MG63 (cell line): ENCODE measurements at regions not wholly inside any gene's neighbourhood (a gene's known extent, or its start where the extent isn't known, plus 50 kb on each side); places are given as distances from the start of the nearest gene placed in this dataset.
"Not testable (repeated sequence)": the region's sequence is repeated elsewhere in the genome, so short reads cannot be mapped to it uniquely, and the experiment has no call there.

Experiments
- DNase-seq: peaks from one replicate; pipeline ENCODE4 v3.0.0-alpha.2; 2020
- H3K27me3 ChIP-seq: fragments of 250-450 bp; sonication (Bioruptor Pico); 2 replicates; pipeline ENCODE4 v1.5.1; 2020; ENCODE audit warnings: mild to moderate bottlenecking, moderate library complexity
- H3K36me3 ChIP-seq: fragments of 250-450 bp; sonication (Bioruptor Pico); 2 replicates; pipeline ENCODE4 v1.5.1; 2020; ENCODE audit warnings: mild to moderate bottlenecking, moderate library complexity
- H3K4me3 ChIP-seq: fragments of 250-450 bp; sonication (Bioruptor Pico); 2 replicates; pipeline ENCODE4 v1.5.1; 2020; ENCODE audit warnings: mild to moderate bottlenecking, moderate library complexity
- H3K9me3 ChIP-seq: fragments of 250-450 bp; sonication (Bioruptor Pico); 2 replicates; pipeline ENCODE4 v1.5.1; 2020; ENCODE audit warnings: mild to moderate bottlenecking, moderate library complexity

DNA sequence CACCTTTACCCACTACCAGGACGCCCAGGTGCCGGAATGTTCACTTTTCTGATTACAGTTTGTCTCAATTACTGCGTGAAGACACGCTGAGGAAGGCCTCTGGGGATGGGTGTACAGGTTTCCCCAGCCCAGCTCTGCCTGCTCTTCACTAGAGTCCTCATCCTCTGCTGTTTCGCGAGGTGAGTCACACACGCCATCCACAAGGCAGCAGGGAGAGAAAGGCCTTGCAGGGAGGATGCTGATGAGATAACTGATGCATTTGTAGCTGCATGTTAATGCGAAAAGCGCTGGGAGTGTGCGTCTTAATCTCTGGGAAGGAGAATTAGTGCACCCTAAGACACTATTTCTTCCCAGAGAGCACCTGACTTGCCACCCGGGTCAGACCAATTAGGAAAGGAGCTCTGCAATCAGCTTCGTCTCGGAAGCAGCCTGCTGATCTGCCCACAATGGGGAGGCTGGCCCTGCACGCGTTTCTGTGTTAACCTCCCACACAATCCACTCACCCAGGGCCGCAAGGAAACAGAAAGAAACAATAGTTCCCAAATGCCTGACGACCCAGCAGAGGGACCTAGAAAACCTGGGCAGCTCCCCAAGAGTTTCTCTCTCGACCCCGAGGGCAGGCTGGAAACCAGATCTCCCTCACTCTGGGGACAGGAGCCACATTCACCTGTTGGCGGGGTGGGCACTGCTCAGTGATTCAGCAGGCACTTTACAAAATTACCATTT, 578.7 kb downstream of the GLRX3 start:
- Histone ChIP-seq H3K4me3 (no peak overlapping the region), H3K9me3 (no peaks in the 10 kb centered on the region), H3K36me3 (no peaks in the 10 kb centered on the region), H3K27me3 (no peaks in the 10 kb centered on the region)
- no peak for DNase-seq

DNA sequence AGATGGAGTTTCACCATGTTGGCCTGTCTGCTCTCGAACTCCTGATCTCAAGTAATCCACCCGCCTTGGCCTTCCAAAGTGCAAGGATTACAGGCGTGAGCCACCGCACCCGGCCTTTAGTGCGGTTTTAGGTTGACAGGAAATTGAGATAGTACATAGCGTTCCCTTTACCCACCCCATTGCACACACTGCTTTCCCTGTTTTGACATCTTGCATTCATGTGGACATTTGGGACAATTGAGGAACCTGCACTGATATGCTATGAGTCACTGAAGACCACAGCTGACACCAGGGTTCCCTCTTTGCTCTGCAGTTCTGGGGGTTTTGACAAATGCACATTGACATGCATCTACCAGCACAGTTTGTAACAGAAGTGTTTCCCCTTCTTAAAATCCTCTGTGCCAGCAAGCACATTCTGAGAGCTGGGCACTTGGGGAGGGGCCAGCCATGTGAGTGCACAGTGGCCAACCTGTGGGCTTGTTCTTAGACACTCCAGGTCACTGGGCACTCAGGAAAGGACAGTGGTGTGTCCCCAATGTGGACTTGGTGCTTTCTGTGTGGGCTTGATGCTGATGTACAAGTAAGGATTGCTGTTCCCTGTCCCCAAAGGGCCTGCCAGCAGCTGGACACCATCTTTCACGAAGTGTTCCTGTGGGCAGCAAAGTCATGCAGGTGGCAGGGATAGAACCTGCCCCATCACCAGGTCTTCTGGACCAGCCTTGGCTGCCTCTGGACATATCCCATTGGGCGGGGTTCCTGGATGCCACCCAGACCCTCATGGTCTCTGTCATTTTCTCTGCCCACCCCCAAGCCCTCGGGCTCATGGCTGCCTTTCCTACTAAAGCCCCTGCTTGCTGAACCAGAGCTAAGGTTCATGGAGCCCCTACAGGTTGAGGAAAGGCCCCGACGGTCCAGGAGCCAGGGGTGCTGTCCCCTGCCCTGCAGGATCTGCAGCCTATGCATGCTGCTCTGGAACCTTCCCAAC, 579.8 kb downstream of the GLRX3 start:
- no peak overlapping the region for H3K4me3 ChIP-seq
- no peak for DNase-seq
- no peaks in the 10 kb centered on the region for H3K9me3 ChIP-seq
- no peaks in the 10 kb centered on the region for H3K36me3 ChIP-seq
- H3K27me3 ChIP-seq: no peaks in the 10 kb centered on the region

DNA sequence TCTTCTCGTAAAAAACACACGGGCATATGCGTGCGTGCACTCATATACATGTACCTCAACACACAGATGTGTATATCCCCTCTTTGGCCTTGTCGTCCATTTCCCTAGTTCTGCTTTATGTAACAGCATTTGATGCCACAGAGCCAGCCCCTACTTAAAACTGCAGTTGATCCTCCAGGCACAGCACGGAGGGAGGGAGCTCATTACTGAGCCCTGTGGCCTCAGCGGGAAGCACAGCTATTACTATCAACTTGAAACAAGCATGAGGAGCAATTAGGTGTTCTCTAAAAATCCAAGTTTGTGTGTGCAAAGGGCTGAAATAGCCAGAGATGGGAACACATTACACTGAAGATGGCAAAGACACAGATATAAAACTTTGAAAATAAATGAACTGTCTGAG, 580.9 kb downstream of the GLRX3 start:
- Histone ChIP-seq H3K36me3 (no peaks in the 10 kb centered on the region), H3K9me3 (no peaks in the 10 kb centered on the region)
- DNase-seq: no peak

DNA sequence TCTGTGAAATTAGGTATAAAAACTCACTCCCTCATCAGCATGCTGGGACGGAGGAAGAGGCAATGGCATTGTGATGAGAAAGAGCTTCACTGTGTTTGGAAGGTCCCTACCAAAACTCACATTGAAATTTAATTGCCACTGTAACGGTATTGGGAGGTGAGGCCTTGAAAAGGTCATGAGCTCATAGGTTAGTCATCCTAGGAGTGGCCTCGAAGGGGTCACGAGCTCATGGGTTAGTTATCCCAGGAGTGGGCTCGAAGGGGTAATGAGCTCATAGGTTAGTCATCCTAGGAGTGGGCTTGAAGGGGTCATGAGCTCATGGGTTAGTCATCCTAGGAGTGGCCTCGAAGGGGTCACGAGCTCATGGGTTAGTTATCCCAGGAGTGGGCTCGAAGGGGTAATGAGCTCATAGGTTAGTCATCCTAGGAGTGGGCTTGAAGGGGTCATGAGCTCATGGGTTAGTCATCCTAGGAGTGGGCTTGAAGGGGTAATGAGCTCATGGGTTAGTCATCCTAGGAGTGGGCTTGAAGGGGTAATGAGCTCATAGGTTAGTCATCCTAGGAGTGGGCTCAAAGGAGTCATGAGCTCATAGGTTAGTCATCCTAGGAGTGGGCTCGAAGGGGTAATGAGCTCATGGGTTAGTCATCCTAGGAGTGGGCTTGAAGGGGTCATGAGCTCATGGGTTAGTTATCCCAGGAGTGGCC, 582.7 kb downstream of the GLRX3 start:
- DNase-seq, H3K36me3 ChIP-seq, H3K4me3 ChIP-seq, H3K9me3 ChIP-seq, H3K27me3 ChIP-seq: not testable (repeated sequence)

More for the DNA sequence above, 580.9 kb downstream of the GLRX3 start:
- Histone ChIP-seq H3K27me3 (no peaks in the 10 kb centered on the region), H3K4me3 (no peak overlapping the region)

DNA sequence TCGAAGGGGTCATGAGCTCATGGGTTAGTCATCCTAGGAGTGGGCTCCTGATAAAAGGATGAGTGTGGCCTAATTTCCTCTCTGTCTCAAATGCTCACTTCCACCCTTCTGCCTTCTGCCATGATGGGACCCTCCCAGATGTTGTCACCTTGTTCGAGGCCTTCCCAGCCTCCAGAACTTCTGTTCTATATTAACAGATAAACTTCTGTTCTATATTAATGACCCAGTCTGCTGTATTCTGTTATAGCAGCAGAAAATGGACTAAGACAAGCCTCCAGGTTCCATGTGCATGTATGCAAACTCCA, 583.2 kb downstream of the GLRX3 start:
- no peak overlapping the region for H3K4me3 ChIP-seq
- H3K9me3 ChIP-seq: no peaks in the 10 kb centered on the region
- no peaks in the 10 kb centered on the region for H3K36me3 ChIP-seq
- DNase-seq: no peak
- no peaks in the 10 kb centered on the region for H3K27me3 ChIP-seq

DNA sequence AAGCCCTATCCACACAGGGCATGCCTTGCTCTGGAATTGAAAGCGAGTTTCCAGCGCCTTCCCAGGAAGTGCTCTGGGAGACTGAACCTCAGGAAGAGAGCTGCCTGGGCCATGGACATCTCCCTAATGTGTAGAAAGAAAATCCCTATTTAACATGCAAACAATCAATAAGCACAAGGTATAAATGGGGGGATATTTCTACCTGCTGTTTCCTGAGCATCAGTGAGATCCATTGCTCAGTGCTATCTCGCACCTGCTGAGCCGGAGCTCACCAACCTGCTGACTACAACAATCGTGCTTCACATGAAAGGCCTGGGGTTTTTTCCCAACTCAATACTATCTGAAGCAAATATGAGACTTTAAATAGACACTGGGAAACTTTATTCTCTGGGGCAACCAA, 584.0 kb downstream of the GLRX3 start:
- H3K27me3 ChIP-seq: no peaks in the 10 kb centered on the region
- no peaks in the 10 kb centered on the region for H3K36me3 ChIP-seq
- no peak overlapping the region for H3K4me3 ChIP-seq
- H3K9me3 ChIP-seq: no peaks in the 10 kb centered on the region
- DNase-seq: no peak

DNA sequence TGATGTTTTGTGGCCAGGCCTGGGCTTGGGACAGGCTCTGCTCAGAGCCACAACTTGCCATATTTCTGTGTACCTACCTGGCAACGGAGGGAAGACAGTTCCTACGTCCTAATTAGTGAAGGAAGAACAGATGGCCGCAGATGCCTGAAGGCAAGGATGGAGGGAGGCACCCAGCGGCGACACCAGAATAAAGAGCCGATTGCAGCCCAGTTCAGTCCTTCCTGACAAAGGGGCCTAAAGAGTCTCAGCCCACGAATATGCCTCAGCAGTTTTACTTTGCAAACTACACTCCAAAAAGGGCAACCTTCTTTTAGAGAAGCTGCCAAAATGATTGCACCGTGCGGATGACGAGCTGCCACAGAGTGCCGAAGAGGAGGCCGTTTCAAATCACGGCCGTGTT, 585.8 kb downstream of the GLRX3 start:
- H3K4me3 ChIP-seq: no peak overlapping the region
- H3K9me3 ChIP-seq: no peaks in the 10 kb centered on the region
- no peaks in the 10 kb centered on the region for H3K27me3 ChIP-seq
- H3K36me3 ChIP-seq: no peaks in the 10 kb centered on the region
- no peak for DNase-seq

DNA sequence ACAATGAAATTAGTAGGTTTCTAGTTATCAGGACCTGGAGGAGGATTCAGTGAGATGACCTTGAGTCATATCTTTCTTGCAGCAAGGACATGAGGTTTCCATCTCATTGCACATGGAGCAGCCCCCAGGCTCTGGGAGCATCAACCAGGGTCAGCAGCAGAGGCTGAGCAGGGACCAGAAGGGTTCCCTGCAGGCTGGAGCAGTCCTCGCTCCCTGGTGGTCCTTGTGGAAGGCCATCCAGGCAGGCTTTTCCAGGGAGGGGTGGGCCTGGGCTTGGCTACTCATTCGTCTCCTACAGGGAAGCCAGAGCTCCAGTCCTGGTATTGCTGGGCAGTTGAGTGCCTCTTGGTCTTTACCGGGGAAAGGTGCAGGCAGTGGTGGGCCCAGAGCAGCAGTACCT, 587.5 kb downstream of the GLRX3 start:
- Histone ChIP-seq H3K36me3 (no peaks in the 10 kb centered on the region), H3K4me3 (no peak overlapping the region), H3K9me3 (no peaks in the 10 kb centered on the region), H3K27me3 (no peaks in the 10 kb centered on the region)
- no peak for DNase-seq

DNA sequence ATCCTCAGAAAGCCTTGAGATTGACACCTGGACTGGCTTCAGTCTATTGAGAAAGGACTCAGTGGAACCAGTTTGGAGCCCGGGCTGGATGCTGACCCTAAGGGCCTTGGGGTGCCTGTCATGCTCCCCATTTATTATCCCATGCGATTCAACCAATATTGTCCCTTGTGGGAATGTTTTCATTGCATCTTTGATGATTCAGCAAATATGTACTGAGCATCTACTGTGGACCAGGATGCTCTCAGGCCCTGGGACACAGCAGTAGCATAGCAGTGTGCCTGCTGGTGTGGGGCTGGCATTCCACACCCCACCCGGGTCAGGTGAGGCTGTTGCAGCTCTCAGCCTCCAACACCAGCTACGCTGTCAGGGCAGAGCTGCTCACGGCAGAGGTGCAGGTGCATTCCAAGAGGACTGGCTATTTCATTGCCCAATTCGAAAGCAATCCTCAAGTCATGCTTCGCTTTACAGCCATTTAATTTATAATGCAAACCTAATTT, 586.0 kb downstream of the TCERG1L start:
- Histone ChIP-seq H3K27me3 (no peaks in the 10 kb centered on the region), H3K36me3 (no peaks in the 10 kb centered on the region), H3K9me3 (no peaks in the 10 kb centered on the region), H3K4me3 (no peak overlapping the region)
- DNase-seq: no peak

DNA sequence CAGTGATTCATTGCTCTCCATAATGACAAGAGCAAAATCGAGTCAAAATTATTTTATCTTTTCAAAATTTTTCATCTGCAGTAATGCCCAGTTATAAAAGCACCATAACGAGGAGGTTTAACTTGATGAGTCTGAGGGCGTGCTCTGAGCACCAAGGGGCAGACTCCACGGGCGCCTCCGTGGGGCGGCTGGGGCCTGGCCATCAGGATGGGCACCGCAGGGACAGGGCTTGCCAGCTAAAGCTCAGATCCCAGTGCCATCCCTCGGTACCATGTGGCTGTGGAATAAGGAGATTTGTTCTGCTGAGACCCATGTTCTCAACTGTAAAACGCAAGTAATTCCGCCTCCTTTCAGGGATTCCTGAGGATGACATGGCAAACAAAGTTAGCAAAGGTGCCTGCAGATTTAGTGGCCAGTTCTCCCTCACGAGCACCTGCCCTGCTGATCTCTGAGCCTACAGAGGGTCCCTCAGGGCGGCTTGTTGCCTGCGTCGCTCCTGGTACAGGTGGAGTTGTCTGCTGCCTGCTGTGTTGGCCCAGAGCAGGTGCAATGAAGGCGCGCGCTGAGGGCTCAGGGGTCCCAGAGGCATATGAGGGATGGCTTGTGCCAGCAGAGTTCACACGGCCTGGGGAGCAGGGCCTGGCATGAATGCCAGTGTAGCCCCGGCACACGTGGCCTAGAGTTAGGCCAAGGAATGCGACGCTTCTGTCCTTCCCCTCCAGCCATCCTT, 584.4 kb downstream of the TCERG1L start:
- Histone ChIP-seq H3K9me3 (no peaks in the 10 kb centered on the region), H3K27me3 (no peaks in the 10 kb centered on the region), H3K36me3 (no peaks in the 10 kb centered on the region), H3K4me3 (no peak overlapping the region)
- DNase-seq: no peak

DNA sequence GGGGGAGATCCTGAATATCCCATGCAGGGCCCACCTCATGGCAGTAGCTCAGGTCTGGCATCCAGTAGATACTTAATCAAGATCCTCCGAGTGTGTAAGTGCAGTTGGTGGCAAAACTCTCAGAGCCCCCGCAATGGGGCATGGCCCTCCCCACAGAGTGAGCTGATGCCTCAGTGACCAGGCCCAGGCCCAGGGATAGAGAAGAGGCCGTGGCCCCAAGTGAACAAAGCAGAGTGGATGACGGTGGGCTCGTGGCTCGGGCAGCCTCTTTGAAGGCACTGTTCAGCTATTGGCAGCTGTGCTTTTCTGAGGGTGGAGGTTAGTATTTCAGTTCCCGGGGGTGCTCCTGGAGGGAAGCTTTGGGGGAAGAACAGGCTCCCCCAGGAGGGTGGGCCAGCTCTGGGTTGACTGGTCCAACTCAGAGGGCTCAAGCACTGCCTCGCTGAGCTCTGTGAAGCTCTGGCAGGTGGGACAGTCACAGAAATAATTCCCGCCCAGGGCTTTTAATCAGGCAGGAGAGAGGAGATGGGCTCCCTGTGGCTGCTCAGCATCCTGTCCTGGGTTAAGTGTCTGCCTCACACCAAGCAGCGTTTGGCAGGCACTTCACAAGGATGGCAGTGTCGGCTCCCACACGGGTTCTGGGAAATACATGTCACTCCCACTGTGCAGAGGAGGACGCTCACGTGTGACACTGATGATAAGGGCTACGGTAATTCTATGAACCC, 583.6 kb downstream of the TCERG1L start:
- Histone ChIP-seq H3K27me3 (no peaks in the 10 kb centered on the region), H3K4me3 (no peak overlapping the region), H3K9me3 (no peaks in the 10 kb centered on the region), H3K36me3 (no peaks in the 10 kb centered on the region)
- no peak for DNase-seq

DNA sequence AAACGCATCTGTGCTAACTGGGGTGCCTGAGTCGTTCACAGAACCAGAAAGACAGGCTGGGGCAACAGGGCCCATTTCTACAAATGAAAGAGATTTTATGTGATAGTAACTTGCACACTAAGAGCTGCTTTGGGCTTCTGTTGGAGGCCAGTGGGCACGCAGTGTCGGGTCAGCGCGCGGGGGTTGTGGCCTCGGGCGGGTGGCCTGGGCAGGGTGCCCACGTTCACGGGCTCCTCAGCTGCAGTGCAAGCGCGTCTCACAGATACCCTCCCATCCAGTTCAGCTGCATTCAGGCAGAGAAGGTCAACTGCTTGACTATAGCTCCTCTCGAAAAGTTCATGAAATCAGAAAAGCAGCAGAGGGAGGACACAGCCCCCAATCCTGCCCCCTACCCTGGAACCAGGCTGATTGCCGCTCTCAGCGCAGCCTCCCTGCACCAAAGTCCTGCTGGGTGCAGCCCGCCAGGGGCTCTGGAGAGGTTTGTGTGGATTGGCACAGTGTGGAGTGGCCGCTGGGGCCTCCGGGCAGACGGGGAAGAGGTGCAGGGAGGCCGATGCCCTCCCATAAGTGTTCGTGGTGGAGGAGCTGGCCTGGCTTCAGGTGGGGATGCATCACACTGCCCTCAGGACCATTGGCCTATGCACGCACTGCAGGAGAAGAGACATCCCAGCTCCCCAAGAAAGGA, 582.8 kb downstream of the TCERG1L start:
- Histone ChIP-seq H3K4me3 (no peak overlapping the region), H3K9me3 (no peaks in the 10 kb centered on the region), H3K27me3 (no peaks in the 10 kb centered on the region), H3K36me3 (no peaks in the 10 kb centered on the region)
- DNase-seq: no peak

DNA sequence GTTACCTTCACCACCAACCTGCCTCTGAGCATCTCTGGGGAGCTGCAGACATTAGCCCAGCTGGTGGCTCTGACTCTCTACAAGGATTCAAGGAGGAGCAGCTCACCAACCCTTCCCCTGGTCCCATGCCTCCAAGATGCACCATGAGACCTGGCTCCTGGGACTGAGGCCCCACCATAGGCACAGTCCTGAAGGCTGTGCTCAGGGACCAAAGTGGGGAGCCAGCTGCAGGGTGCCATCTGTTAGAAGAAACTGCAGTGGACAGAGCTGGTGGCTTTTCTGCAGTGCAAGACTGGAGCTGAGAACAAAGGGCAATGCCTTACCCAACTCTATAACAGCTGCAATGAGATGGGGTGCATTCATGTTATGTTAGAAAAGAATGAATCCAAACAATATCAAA, 581.6 kb downstream of the TCERG1L start:
- no peak overlapping the region for H3K4me3 ChIP-seq
- DNase-seq: no peak
- no peaks in the 10 kb centered on the region for H3K9me3 ChIP-seq
- no peaks in the 10 kb centered on the region for H3K27me3 ChIP-seq
- H3K36me3 ChIP-seq: no peaks in the 10 kb centered on the region

DNA sequence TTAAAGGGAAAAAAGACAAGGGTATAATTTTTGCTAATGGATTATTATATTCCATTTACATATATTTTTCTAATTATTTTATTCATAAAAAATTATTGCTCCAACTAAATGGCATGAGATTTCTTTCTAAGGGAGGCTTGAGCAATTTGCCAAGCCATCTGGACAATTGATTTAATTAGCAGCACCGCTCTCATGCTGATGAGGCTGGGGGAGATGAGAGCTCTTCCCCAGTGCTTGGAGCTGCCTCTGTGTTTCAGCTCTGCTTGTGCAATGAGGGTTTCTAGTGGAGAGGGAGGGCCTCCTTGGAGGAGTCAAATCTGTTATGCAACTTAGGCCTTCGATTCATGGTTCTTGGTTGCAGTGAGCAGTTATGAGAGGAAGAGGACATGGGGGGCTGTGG, 574.3 kb downstream of the TCERG1L start:
- Histone ChIP-seq H3K36me3 (no peaks in the 10 kb centered on the region), H3K4me3 (no peak overlapping the region), H3K9me3 (no peaks in the 10 kb centered on the region), H3K27me3 (no peaks in the 10 kb centered on the region)
- no peak for DNase-seq

DNA sequence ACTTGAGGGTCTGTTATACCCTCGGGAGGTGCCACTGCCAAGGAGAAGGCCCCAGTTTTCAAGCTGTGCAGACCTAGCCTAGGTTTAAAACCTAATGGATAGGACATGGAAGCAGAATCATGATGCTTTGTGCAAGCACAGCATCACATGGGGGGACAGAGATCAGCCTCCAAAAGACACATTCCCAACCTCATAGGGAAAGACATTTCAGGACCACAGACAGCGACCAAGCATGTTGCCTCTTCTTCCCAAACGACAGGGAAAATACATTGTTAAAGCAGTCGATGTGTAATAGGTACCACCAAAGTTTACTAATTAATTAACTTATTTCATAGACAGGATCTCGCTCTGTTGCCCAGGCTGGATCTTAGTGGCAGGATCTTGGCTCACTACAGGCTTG, 573.9 kb downstream of the TCERG1L start:
- Histone ChIP-seq H3K9me3 (no peaks in the 10 kb centered on the region), H3K27me3 (no peaks in the 10 kb centered on the region), H3K36me3 (no peaks in the 10 kb centered on the region), H3K4me3 (no peak overlapping the region)
- no peak for DNase-seq
